H1 (cell line): ENCODE measurements at regions not wholly inside any gene's neighbourhood (a gene's known extent, or its start where the extent isn't known, plus 50 kb on each side); places are given as distances from the start of the nearest gene placed in this dataset.

Source experiments
- CHD2 ChIP-seq: IDR thresholded peaks from 2 replicates; pipeline ENCODE4 v1.6.1; 2012; ENCODE audit warnings: low read length, improper control_type of control experiment
- CREB1 ChIP-seq: IDR thresholded peaks from 2 replicates; pipeline ENCODE4 v1.6.1; 2012; ENCODE audit warnings: inconsistent platforms
- EGR1 ChIP-seq: IDR thresholded peaks from 2 replicates; pipeline ENCODE4 v1.6.1; 2011; ENCODE audit warnings: low read depth, low read length, borderline replicate concordance
- JUN ChIP-seq: IDR thresholded peaks from 2 replicates; pipeline ENCODE4 v1.6.1; 2011; ENCODE audit warnings: low read depth, mild to moderate bottlenecking, improper control_type of control experiment, low read length
- JUND ChIP-seq: IDR thresholded peaks from 2 replicates; pipeline ENCODE4 v1.6.1; 2011; ENCODE audit warnings: mild to moderate bottlenecking, improper control_type of control experiment, low read length
- KDM1A ChIP-seq: fragments of 200-600, 300-600 bp; sonication (generic); IDR thresholded peaks from 2 replicates; pipeline ENCODE4 v1.7.1; 2016; ENCODE audit warnings: mild to moderate bottlenecking, low read length, borderline replicate concordance
- MAFK ChIP-seq: IDR thresholded peaks from 2 replicates; pipeline ENCODE4 v1.6.1; 2012; ENCODE audit warnings: low read depth, mild to moderate bottlenecking, improper control_type of control experiment, low read length
- PHF8 ChIP-seq: fragments of 200-600 bp; sonication (generic); conservative IDR thresholded peaks from 2 replicates; pipeline ENCODE4 v1.7.1; 2012; ENCODE audit warnings: low read depth, mild to moderate bottlenecking, inconsistent platforms, low read length, moderate library complexity
- TAF7 ChIP-seq: optimal IDR thresholded peaks from 2 replicates; pipeline ENCODE3; 2011; ENCODE audit warnings: low read depth, mild to moderate bottlenecking, inconsistent platforms, low read length, moderate library complexity, borderline replicate concordance

- no peak for TF ChIP-seq TAF7
- TF ChIP-seq JUN, result no peak
- TF ChIP-seq KDM1A, result no peak
- TF ChIP-seq PHF8, result no peak
- no peak for TF ChIP-seq CREB1
- no peak for TF ChIP-seq CHD2
- TF ChIP-seq MAFK, result no peak
- no peak for TF ChIP-seq JUND
- no peak for TF ChIP-seq EGR1
- TF ChIP-seq, all 59 proteins: peak for 0
Measured at GRCh38 chr1:234732671-234733390, 122.9 kb upstream of the IRF2BP2 start (continued).
